ENCODE measurements at regions not wholly inside any gene's neighbourhood (a gene's known extent, or its start where the extent isn't known, plus 50 kb on each side); places are given as distances from the start of the nearest gene placed in this dataset.

- WGBS, 2 donors = 96 to 99% methylated on average over 2 of the region's 2 CpGs
- intact Hi-C loops (cut with DNase I; ENCODE audit: low total_unique reads) = no loop called here
- DNase-seq (ENCODE audit: low spot score in 2 of 2) = no peak
- no peak overlapping the region for H3K4me3 ChIP-seq (ENCODE audit: low read depth, poor library complexity, severe bottlenecking)
- no peak for TF ChIP-seq CTCF (IDR thresholded peaks at IDR 0.05)
- TF ChIP-seq POLR2A (IDR thresholded peaks at IDR 0.05) = no peak
Measured at GRCh38 chr12:70150230-70150629, 93.0 kb upstream of the CNOT2 start.

- H3K4me3 ChIP-seq (ENCODE audit: low read depth, poor library complexity, severe bottlenecking) = no peak overlapping the region
- TF ChIP-seq CTCF (IDR thresholded peaks at IDR 0.05) (no peak), POLR2A (IDR thresholded peaks at IDR 0.05) (no peak)
- intact Hi-C loops (cut with DNase I; ENCODE audit: low total_unique reads) = no loop called here
- WGBS, 2 donors = 82 to 88% methylated on average over 4 of the region's 4 CpGs
- DNase-seq (ENCODE audit: low spot score in 2 of 2) = no peak
Measured at GRCh38 chr12:70151993-70152392, 91.2 kb upstream of the CNOT2 start.

DNA sequence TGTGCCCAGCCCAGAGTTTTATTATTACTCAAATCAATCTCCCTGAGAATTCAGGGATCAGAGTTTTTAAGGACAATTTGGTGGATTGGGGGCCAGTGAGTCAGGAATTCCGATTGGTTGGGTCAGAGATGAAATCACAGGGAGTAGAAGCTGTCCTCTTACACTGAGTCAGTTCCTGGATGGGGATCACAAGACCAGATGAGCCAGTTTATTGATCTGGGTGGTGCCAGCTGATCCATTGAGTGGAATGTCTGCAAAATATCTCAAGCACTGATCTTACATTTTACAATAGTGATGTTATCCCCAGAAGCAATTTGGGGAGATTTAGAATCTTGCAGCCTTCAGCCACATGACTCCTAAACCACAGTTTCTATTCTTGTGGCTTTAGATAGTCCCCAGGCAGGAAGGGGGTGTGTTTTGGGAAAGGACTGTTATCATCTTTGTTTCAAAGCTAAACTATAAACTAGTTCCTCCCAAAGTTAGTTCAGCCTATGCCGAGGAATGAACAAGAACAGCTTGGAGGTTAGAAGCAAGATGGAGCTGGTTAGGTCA is 89.1 kb upstream of the CNOT2 start:
- DNase-seq (ENCODE audit: low spot score in 2 of 2) = no peak
- WGBS, 2 donors = 76 to 93% methylated on average over 2 of the region's 2 CpGs
- TF ChIP-seq POLR2A (IDR thresholded peaks at IDR 0.05) = no peak
- no peak for TF ChIP-seq CTCF (IDR thresholded peaks at IDR 0.05)
- intact Hi-C loops (cut with DNase I; ENCODE audit: low total_unique reads) = no loop called here
- no peak overlapping the region for H3K4me3 ChIP-seq (ENCODE audit: low read depth, poor library complexity, severe bottlenecking)

DNA sequence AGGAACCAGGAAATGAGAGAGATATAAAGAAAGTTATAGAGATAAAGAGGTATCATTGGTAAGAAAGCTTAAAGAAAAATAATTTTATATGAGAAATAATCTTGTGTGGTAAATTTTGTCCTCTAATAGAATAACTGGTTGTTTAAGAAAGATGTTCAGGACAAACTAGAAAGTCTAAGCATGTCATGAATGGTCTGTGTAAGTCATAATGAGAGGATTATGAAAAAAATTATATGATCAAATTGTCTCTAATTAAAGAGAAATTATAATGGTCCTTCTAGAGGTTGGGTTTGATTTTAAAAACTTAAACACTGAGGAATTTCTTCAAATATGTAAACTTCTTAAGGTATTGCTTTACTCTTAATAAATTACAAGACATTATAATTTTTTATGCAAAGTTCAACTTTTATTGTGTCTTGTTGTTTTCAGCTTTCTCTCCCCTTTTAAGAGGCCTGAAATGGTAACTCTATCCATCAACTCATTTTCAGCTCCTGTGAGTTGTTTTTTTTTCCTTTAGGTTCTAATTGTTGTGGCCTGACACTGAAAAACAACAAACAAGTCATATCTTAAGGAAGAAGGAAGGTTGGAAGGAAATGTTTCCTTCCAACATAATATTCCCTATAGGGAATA is 88.2 kb upstream of the CNOT2 start:
- intact Hi-C loops (cut with DNase I; ENCODE audit: low total_unique reads) = no loop called here
- TF ChIP-seq CTCF (IDR thresholded peaks at IDR 0.05) (no peak), POLR2A (IDR thresholded peaks at IDR 0.05) (no peak)
- no peak for DNase-seq (ENCODE audit: low spot score in 2 of 2)
- no peak overlapping the region for H3K4me3 ChIP-seq (ENCODE audit: low read depth, poor library complexity, severe bottlenecking)

DNA sequence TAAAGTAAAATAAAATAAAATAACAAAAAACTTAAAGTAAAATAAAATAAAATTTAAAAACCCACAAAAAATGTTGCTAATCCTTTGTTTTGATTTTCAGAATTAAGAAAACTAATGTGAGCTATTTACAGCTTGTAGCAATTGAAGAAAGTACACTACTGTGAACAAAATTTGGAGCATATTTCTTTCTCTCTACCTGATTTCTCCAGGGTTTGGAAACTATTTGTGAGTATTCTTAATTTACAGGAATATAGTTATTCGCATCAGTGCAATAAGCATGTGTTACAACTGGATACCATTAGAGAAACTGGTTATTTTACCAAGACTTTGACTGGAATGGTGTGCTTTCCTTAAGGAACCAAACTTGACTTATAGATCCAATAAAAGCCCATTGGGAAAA is 86.1 kb upstream of the CNOT2 start:
- no peak overlapping the region for H3K4me3 ChIP-seq (ENCODE audit: low read depth, poor library complexity, severe bottlenecking)
- no peak for DNase-seq (ENCODE audit: low spot score in 2 of 2)
- TF ChIP-seq CTCF (IDR thresholded peaks at IDR 0.05) (no peak), POLR2A (IDR thresholded peaks at IDR 0.05) (no peak)
- WGBS, 2 donors = 77 to 92% methylated on average over 1 of the region's 1 CpG
- intact Hi-C loops (cut with DNase I; ENCODE audit: low total_unique reads) = no loop called here

DNA sequence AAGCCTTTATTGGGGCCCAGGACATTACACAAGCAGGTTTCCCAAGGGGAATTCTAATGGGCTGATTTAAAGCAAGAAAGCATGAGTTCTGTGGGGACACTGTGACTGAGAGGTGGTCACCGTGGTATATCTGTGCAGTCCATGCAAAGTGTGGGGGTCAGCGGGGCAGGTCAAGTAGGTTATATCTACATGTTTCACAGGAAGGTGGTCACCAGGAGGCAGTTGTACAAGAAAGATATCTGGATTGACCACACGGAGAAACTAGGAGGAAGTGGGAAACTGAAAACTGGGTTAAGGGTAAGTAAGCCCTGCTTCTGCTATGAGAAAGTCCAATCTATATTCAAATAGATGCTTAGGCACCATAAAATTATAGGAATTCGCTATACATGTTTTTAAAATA is 77.8 kb upstream of the CNOT2 start:
- WGBS, 2 donors = 86 to 89% methylated on average over 4 of the region's 4 CpGs
- H3K4me3 ChIP-seq (ENCODE audit: low read depth, poor library complexity, severe bottlenecking) = no peak overlapping the region
- TF ChIP-seq POLR2A (IDR thresholded peaks at IDR 0.05) = no peak
- TF ChIP-seq CTCF (IDR thresholded peaks at IDR 0.05) = no peak
- intact Hi-C loops (cut with DNase I; ENCODE audit: low total_unique reads) = no loop called here
- DNase-seq (ENCODE audit: low spot score in 2 of 2) = no peak

Measured in lower leg skin (tissue), 4 donors.